Islet precursor cell (in vitro differentiated cells): ENCODE measurements at regions not wholly inside any gene's neighbourhood (a gene's known extent, or its start where the extent isn't known, plus 50 kb on each side); places are given as distances from the start of the nearest gene placed in this dataset.

Experiments used
- DNase-seq: peaks from one replicate; pipeline ENCODE4 v3.0.0-alpha.2; 2018

- DNase-seq: peak; percentile 67
Measured at GRCh38 chr22:48137640-48138039, 1375.2 kb downstream of the TBC1D22A start.

DNA sequence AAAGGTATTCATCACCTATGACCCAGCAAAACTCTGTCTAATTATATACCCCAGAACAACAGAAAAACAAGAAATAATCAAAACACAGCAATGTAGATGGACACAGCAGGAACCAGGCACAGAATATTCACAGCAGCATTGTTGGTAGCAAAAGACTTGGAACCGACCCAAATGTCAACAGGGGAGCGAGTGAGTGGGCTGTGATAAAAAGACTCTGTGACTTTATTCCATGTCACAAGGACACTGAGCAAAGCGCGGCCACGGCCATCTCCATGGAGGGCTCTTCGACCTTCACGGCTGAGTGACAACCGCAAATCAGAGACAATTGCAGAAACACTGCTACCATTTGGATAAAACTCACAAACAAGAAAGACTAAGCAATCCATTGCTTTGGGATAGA, 1373.1 kb downstream of the TBC1D22A start:
- DNase-seq: no peak

GRCh38 chr22:48125416-48125815, 1363.0 kb downstream of the TBC1D22A start:
- DNase-seq: no peak

- DNase-seq: no peak
Measured at GRCh38 chr22:48121984-48122383, 1359.5 kb downstream of the TBC1D22A start.

DNA sequence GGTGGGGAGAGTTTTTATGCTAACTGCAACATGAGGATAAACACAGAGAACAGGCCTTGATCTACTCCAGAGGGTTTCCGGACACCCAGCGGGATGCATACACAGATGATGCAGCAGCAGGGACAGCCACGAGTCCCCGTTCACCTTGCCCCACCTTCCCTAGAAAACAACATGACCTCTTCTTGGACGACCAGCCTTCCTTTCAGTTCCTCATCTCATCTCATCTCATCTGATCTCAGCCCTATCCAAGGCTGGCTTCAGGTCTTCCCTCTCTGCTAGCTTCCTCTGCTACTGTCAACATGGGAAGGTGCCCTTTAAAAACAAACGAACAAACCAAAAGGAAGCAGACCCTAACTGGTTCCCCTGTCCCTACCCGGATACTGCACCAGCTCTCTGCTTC, 1356.2 kb downstream of the TBC1D22A start:
- no peak for DNase-seq

DNA sequence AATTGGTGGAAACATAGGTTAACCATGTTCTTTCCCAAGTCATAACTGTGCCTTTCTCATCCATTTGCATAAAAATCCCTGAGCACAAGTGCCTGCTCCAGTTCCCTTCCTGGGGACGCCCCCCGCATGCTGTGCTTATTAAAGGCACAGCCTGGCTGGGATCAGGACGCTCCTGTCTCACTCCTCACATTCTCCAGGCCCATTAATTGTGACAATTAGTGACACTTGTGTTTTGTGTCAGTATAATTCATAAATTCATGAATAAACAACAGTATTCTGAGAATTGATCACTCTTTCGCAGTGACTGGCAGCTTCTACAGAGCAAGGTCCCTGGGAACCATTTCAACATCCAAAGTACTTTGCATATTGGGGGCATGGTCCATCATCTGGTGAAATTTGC, 1354.4 kb downstream of the TBC1D22A start:
- no peak for DNase-seq

- no peak for DNase-seq
Measured at GRCh38 chr22:48112687-48113521, 1350.5 kb downstream of the TBC1D22A start.

DNA sequence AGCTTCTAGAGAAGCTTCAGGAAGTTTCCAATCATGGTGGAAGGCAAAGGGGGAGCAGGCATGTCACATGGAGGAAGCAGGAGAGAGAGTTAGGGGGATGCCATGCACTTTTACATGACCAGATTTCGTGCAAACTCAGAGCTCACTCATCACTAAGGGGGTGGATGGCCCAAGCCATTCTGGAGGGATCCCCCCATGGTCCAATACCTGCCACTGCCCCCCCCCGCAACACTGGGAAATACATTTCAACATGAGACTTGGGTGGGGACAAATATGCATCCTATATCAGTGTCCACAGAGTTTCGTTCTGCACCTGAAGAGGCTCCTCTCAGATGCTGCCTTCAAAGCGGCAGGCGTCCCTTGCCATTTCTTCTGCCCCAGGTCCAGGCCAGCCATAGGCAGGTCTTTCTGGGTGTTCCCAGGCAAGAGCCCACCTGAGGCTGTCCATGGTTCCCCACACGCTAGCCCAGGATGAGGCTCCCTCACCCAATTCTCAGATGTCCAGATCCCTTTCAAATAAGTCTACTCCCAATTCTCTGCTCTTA, 1344.3 kb downstream of the TBC1D22A start:
- DNase-seq: peak; percentile 14

DNA sequence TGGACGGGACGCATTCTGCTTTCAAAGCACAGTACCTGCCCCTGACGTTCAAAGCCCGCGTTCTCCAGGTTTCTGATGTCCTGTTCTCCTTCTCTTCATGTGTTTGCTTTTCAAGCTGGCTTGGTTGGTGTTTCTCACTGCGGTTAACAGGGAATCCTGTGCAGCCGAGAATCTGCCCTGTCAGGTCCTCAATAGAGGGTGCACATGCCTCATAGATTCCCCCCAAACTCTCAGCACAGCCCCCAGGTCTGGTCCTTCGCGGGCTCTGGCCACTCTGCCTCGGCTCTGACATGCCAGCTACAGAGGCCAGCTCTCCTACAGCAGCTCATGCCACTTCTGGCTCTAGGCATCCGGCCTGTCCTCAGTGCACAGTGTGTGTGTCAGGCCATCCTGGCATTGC, 1343.8 kb downstream of the TBC1D22A start:
- peak; percentile 25 for DNase-seq

- DNase-seq: peak; percentile 26
Measured at GRCh38 chr22:48105259-48105658, 1342.8 kb downstream of the TBC1D22A start.

- peak; percentile 16 for DNase-seq
Measured at GRCh38 chr22:48104766-48105165, 1342.3 kb downstream of the TBC1D22A start.

- DNase-seq: peak; percentile 14
Measured at GRCh38 chr22:48104102-48104738, 1341.8 kb downstream of the TBC1D22A start.

GRCh38 chr22:48103126-48103875, 1340.9 kb downstream of the TBC1D22A start:
- peak; percentile 37 for DNase-seq

DNA sequence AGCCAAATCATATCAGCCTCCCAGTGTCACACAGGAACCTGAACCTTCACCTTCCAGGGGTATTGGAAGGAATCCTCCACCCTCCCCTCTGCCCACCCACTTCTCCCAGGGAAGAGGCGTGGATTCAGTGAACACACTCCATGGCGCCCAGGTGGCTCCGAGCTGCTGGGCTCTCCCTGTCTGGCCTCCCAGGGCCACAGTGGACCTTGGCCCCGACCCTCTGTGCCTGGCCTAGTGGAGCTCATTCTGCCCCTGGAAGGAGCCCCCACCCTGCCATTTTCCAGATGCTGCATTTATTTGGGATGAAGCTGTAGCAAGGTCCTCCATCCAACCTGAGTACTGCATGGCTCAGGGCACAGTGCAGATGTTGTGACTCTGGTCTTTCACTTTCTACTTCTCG, 1340.1 kb downstream of the TBC1D22A start:
- DNase-seq: peak; percentile 28

- DNase-seq: peak; percentile 32
Measured at GRCh38 chr22:48101704-48102103, 1339.3 kb downstream of the TBC1D22A start.

DNA sequence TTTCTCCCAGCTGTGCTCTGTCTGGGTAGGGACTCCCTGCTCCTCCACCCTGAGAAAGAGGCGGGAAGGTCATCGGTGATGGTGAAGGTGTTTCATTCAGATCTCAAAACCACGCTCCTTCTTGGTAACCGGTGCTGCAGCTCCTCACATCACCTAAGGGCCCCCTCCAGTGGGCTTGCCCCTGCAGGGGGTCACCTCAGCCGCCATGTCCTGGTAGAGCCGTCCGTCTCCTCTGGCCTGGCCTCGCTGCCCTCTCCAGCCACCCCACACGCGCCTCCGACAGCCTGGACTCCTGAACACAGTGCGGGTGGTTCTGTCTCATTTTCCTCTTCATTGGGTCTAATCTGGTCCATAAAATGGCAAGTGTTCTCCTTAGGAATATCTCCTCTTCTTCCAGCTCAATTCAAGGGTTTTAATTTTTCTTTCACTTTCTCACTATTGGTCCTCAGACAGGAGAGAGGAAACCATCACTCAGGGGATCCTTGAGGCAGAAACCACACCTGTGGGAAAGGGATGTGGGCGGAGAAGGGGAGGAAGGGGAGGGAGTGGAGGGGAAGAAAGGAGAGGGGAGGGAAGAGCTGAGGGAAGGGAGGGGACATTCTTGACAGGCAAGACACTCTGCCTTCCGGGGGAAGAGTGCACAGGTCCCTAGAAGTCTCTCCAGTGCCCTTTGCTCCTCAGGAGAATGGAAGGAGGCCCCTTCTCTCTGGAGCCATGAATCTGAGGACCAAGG, 1338.4 kb downstream of the TBC1D22A start:
- DNase-seq: peak; percentile 16

DNA sequence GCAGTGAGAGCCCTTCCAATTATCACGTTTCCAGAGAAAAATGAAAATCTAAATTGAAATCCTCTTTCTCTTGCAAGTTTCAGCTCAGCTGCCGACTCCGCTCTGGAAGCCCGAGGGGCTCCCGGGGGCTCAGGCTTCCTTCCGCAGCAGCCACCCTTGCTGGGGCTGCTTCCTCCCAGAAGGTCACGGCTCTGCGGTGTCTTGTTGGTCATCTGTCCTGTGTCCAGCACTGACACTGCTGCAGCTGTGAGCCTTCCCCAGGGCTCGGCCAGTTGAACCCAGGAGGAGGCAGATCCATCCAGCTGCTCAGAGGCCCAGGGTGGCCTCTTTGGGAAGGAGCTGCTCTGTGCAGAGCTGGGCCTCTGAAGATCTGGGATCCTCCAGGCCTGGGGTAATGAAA, 1337.2 kb downstream of the TBC1D22A start:
- DNase-seq: peak; percentile 40

- DNase-seq: peak; percentile 50
Measured at GRCh38 chr22:48099251-48099650, 1336.8 kb downstream of the TBC1D22A start.

- no peak for DNase-seq
Measured at GRCh38 chr22:48098921-48099245, 1336.4 kb downstream of the TBC1D22A start.

DNA sequence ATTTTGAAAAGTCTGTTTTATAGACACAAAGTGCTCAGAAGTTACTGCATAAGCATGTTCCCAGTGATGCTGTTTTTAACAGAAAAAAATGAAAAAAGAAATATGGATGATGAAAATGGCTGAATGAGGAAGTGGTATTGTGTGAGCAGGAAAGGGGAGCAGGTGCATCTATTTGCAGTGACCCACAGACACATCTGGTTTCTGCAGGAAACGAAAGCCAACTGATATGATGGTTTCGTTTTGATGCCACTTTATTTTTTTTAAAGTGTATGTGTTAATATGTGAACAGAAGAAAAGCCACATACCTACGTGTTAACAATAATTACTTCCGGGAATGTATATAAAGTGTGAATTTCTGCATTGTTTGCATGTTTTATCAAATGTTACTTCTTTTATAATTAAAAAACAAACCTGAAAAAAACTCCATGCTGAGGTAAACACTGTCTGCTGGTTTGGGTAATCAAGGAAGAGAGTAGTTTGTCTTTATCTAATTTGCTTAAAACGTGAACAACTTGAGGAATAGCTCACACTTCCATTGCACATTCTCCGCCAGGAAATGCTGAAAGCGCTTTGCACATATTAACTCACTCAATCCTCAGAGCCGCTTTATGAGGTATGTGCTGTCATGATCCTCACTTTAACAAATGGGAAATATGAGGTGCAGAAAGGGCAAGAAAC, 1335.9 kb downstream of the TBC1D22A start:
- DNase-seq: peak; percentile 14

DNA sequence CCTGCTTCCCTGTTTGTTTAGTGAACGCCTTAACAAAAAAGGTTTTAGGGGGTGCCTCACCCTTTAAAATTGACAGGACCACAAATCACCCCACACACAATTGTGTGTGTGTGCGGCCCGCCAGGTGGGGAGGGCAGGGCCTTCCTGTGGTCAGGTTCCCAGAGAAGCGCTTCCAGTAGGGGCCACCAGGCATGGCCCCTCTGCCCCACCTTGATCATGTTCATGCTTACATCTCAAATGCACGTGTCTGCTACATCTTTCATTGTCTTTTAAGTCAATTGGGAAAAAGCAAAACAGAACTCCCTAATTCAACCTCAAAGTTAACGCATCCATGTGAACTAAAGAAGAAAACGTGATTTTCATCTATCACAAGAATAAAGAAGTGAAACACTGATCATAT, 1335.3 kb downstream of the TBC1D22A start:
- peak; percentile 13 for DNase-seq
